Stimulated activated naive B cell treated with anti-CD40 and anti-IgM and Interleukin-4, amounts not matched to agents 10 μg/mL and 1 μg/mL and 100 μg/mL, for 72 hours (primary cell): ENCODE measurements at regions not wholly inside any gene's neighbourhood (a gene's known extent, or its start where the extent isn't known, plus 50 kb on each side); places are given as distances from the start of the nearest gene placed in this dataset.

Source experiments
- ATAC-seq, 2 donors: fragments of 150-1000 bp; cut with Tn5 transposase; replicated peaks; 2 replicates each; pipeline ENCODE4 v1.10.0; 2021; ENCODE audit warnings: moderate library complexity in 1 of 2
- DNase-seq: peaks from one replicate; pipeline ENCODE4 v3.0.0; 2021
- H3K27ac Mint-ChIP-seq: one replicate; pipeline ENCODE4 v1.8.0; 2022; ENCODE audit warnings: mild to moderate bottlenecking, mixed read lengths
- H3K27me3 Mint-ChIP-seq, 2 donors: one replicate each; pipeline ENCODE4 v1.8.0; 2022; ENCODE audit warnings: mixed read lengths in 2 of 2
- H3K36me3 Mint-ChIP-seq, 2 donors: one replicate each; pipeline ENCODE4 v1.8.0; 2022; ENCODE audit warnings: mixed read lengths in 2 of 2, mild to moderate bottlenecking in 1 of 2
- H3K4me1 Mint-ChIP-seq, 2 donors: one replicate each; pipeline ENCODE4 v1.8.0; 2022; ENCODE audit warnings: mixed read lengths in 2 of 2, mild to moderate bottlenecking in 1 of 2
- H3K4me3 Mint-ChIP-seq, 2 donors: one replicate each; pipeline ENCODE4 v1.8.0; 2022; ENCODE audit warnings: mild to moderate bottlenecking in 2 of 2, mixed read lengths in 2 of 2, moderate library complexity in 1 of 2
- H3K9me3 Mint-ChIP-seq, 2 donors: one replicate each; pipeline ENCODE4 v1.8.0; 2022; ENCODE audit warnings: mixed read lengths in 2 of 2, mild to moderate bottlenecking in 1 of 2

DNA sequence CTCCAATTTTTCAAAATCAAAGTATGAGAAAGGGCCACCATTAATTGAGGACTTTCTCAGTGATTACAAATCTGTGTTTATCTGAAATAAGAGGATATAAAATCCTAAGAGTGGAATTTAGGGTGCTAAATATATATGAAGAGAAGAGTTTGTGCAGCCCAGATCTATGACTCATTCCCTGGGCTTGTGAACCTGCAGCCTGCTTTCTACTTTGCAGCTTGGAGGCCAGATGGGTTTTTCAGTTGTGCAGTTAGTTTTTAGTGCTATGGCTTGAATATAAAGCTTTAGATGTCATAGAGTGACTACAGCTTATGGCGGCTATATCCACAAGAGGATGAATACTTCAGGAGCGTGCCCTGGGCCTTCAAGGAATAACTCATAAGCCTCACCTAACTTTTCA is 1391.1 kb downstream of the FSTL5 start:
- Mint-ChIP-seq H3K4me3 (no peak overlapping the region), H3K27ac (no peak overlapping the region), H3K36me3 (no peaks in the 10 kb centered on the region), H3K4me1 (no peaks in the 10 kb centered on the region), H3K27me3 (no peaks in the 10 kb centered on the region), H3K9me3 (no peaks in the 10 kb centered on the region)
- ATAC-seq = no peak
- no peak for DNase-seq

- no peak for ATAC-seq
- no peak overlapping the region for H3K27ac Mint-ChIP-seq
- H3K4me3 Mint-ChIP-seq = no peak overlapping the region
- no peaks in the 10 kb centered on the region for H3K36me3 Mint-ChIP-seq
- DNase-seq = no peak
- peaks cover 9 to 13% of the 10 kb centered on the region in 2 donors for H3K9me3 Mint-ChIP-seq
- H3K4me1 Mint-ChIP-seq = no peaks in the 10 kb centered on the region
- no peaks in the 10 kb centered on the region for H3K27me3 Mint-ChIP-seq
Measured at GRCh38 chr4:160795216-160795615, 1368.6 kb downstream of the FSTL5 start.

DNA sequence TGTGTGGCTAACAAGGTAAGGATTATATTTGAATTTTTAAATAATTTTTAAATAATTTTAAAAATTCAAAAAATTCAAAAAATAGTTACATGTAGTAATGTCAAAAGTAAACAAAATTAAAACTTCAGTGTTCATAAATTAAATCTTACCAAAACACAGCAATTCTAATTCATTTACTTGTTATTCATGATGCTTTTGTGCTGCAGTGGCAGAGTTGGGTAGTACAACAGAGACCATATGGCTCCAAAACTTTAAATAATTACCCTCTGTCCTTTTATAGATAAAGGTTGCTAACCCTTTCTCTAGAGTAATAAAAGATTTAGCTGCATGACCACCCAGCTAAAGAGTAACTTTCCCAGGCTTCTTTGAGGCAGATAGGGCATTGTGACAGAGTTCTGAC is 1355.6 kb downstream of the FSTL5 start:
- H3K27me3 Mint-ChIP-seq = no peaks in the 10 kb centered on the region
- no peak for DNase-seq
- no peak overlapping the region for H3K27ac Mint-ChIP-seq
- ATAC-seq = no peak
- no peaks in the 10 kb centered on the region for H3K36me3 Mint-ChIP-seq
- H3K4me3 Mint-ChIP-seq = no peak overlapping the region
- no peaks in the 10 kb centered on the region for H3K4me1 Mint-ChIP-seq
- peaks cover 0 to 2% of the 10 kb centered on the region in 2 donors for H3K9me3 Mint-ChIP-seq

GRCh38 chr4:160809576-160809975 is 1354.2 kb downstream of the FSTL5 start:
- H3K4me3 Mint-ChIP-seq = no peak overlapping the region
- no peak for DNase-seq
- ATAC-seq = no peak
- H3K27me3 Mint-ChIP-seq = no peaks in the 10 kb centered on the region
- H3K4me1 Mint-ChIP-seq = no peaks in the 10 kb centered on the region
- no peak overlapping the region for H3K27ac Mint-ChIP-seq
- H3K36me3 Mint-ChIP-seq = no peaks in the 10 kb centered on the region
- H3K9me3 Mint-ChIP-seq = peaks cover 0 to 2% of the 10 kb centered on the region in 2 donors

DNA sequence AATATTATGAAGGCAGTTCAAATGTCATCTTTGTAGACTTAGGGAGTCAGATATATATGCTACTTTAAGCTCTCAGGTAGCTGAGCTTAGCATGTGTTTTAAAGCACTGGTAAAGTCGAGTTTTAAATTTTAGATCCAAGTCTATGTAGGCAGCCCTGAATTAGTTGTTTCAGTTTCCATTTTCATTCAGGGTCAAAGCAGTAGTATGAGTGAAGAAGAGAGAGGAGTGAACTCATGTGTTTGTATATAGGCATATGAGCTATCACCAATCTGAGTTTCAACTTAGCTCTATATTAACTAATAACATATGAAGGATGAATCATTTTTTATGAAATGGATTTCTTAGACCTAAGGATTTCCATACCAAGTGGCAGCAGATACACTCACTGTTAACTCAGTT is 1353.4 kb downstream of the FSTL5 start:
- Mint-ChIP-seq H3K27ac (no peak overlapping the region), H3K36me3 (no peaks in the 10 kb centered on the region), H3K4me1 (no peaks in the 10 kb centered on the region), H3K27me3 (no peaks in the 10 kb centered on the region), H3K4me3 (no peak overlapping the region), H3K9me3 (peaks cover 0 to 2% of the 10 kb centered on the region in 2 donors)
- ATAC-seq = no peak
- no peak for DNase-seq

- peaks cover 0 to 2% of the 10 kb centered on the region in 2 donors for H3K9me3 Mint-ChIP-seq
- H3K36me3 Mint-ChIP-seq = no peaks in the 10 kb centered on the region
- no peak overlapping the region for H3K4me3 Mint-ChIP-seq
- DNase-seq (no peak), ATAC-seq (no peak)
- H3K27me3 Mint-ChIP-seq = no peaks in the 10 kb centered on the region
- H3K27ac Mint-ChIP-seq = no peak overlapping the region
- H3K4me1 Mint-ChIP-seq = no peaks in the 10 kb centered on the region
Measured at GRCh38 chr4:160810941-160811340, 1352.9 kb downstream of the FSTL5 start.

GRCh38 chr4:160811956-160812355 is 1351.8 kb downstream of the FSTL5 start:
- Mint-ChIP-seq H3K9me3 (peaks cover 0 to 2% of the 10 kb centered on the region in 2 donors), H3K4me1 (no peaks in the 10 kb centered on the region), H3K27ac (no peak overlapping the region), H3K4me3 (no peak overlapping the region), H3K36me3 (no peaks in the 10 kb centered on the region), H3K27me3 (no peaks in the 10 kb centered on the region)
- no peak for DNase-seq
- ATAC-seq = no peak

GRCh38 chr4:160814726-160815125 is 1349.1 kb downstream of the FSTL5 start:
- no peak for ATAC-seq
- H3K9me3 Mint-ChIP-seq = no peaks in the 10 kb centered on the region

DNA sequence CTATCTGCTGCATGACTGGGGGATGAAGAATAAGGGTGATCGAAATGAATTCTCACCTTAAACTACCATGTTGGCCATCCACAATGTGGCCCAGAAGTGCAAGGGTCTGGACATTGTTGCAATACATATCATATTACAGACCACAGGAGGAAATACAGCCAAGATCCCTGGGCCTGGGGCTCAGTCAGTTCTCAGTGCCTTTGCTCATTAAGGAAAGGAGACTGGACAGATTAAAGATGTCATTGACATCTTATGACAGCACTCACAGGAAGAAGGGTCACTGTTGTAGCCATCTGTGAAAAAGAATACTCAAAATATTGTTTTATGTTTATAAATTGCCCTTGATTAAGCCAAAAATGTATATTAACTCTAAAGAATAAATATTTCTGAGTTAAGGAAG is 1345.2 kb downstream of the FSTL5 start:
- H3K36me3 Mint-ChIP-seq = no peaks in the 10 kb centered on the region
- ATAC-seq = no peak
- H3K27ac Mint-ChIP-seq = no peak overlapping the region
- peaks cover 0 to 3% of the 10 kb centered on the region in 2 donors for H3K9me3 Mint-ChIP-seq
- DNase-seq = no peak
- H3K4me3 Mint-ChIP-seq = no peak overlapping the region
- H3K27me3 Mint-ChIP-seq = no peaks in the 10 kb centered on the region
- no peaks in the 10 kb centered on the region for H3K4me1 Mint-ChIP-seq

More at GRCh38 chr4:160814726-160815125, 1349.1 kb downstream of the FSTL5 start:
- H3K4me1 Mint-ChIP-seq = no peaks in the 10 kb centered on the region
- H3K27ac Mint-ChIP-seq = no peak overlapping the region
- no peaks in the 10 kb centered on the region for H3K36me3 Mint-ChIP-seq
- DNase-seq = no peak
- H3K4me3 Mint-ChIP-seq = no peak overlapping the region
- no peaks in the 10 kb centered on the region for H3K27me3 Mint-ChIP-seq

DNA sequence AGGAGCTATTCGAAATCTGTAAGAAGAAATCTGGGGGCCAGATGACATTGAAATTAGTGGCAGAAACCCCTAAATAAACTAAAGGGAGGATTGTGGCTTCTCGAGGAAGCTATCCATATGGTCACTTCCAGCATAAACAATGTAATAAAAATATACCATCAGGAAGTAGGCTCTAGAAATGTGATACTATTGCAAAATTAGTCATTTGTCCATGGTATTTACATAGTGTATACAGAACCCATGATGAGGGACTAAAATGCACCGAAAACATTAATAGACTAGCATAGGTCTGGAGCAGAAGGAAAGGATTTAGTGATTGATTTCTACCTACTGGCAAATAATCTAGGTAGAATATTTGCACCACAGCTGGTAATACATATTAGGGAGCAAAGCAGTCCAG is 1344.0 kb downstream of the FSTL5 start:
- H3K36me3 Mint-ChIP-seq = no peaks in the 10 kb centered on the region
- DNase-seq = no peak
- no peaks in the 10 kb centered on the region for H3K27me3 Mint-ChIP-seq
- no peak for ATAC-seq
- H3K4me1 Mint-ChIP-seq = no peaks in the 10 kb centered on the region
- H3K27ac Mint-ChIP-seq = no peak overlapping the region
- peaks cover 0 to 3% of the 10 kb centered on the region in 2 donors for H3K9me3 Mint-ChIP-seq
- no peak overlapping the region for H3K4me3 Mint-ChIP-seq

DNA sequence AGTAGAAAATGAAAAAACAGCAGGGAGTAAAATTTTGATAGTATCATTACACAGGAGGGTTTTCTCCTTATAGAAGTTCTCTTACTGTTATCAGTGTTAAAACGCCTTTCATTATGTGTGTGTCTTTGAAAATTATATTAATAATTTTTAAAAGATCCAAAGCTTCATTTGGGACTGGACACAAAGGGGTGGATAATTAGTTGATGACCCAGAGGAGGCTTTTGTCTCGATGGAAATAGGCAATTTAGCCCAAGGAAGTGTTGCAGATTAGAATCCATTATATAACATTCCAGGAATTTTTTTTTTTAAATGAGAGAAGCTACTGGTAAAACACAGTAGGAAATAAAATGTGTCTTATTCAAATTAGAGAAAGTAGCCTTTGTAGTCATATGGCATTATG is 1339.3 kb downstream of the FSTL5 start:
- DNase-seq = no peak
- peaks cover 4 to 9% of the 10 kb centered on the region in 2 donors for H3K9me3 Mint-ChIP-seq
- no peaks in the 10 kb centered on the region for H3K36me3 Mint-ChIP-seq
- ATAC-seq = no peak
- no peak overlapping the region for H3K27ac Mint-ChIP-seq
- peaks cover 0 to 2% of the 10 kb centered on the region in 2 donors for H3K4me1 Mint-ChIP-seq
- H3K27me3 Mint-ChIP-seq = no peaks in the 10 kb centered on the region
- H3K4me3 Mint-ChIP-seq = no peak overlapping the region

GRCh38 chr4:160825644-160826338 is 1338.0 kb downstream of the FSTL5 start:
- DNase-seq (no peak), ATAC-seq (no peak)
- Mint-ChIP-seq H3K4me1 (peaks cover 0 to 2% of the 10 kb centered on the region in 2 donors), H3K27ac (no peak overlapping the region), H3K4me3 (no peak overlapping the region), H3K36me3 (no peaks in the 10 kb centered on the region), H3K27me3 (no peaks in the 10 kb centered on the region), H3K9me3 (peaks cover 4 to 9% of the 10 kb centered on the region in 2 donors)

- ATAC-seq = no peak
- no peak overlapping the region for H3K27ac Mint-ChIP-seq
- no peaks in the 10 kb centered on the region for H3K27me3 Mint-ChIP-seq
- H3K4me3 Mint-ChIP-seq = no peak overlapping the region
- peaks cover 4 to 9% of the 10 kb centered on the region in 2 donors for H3K9me3 Mint-ChIP-seq
- peaks cover 0 to 2% of the 10 kb centered on the region in 2 donors for H3K4me1 Mint-ChIP-seq
- H3K36me3 Mint-ChIP-seq = no peaks in the 10 kb centered on the region
- DNase-seq = no peak
Measured at GRCh38 chr4:160826339-160826679, 1337.5 kb downstream of the FSTL5 start.

DNA sequence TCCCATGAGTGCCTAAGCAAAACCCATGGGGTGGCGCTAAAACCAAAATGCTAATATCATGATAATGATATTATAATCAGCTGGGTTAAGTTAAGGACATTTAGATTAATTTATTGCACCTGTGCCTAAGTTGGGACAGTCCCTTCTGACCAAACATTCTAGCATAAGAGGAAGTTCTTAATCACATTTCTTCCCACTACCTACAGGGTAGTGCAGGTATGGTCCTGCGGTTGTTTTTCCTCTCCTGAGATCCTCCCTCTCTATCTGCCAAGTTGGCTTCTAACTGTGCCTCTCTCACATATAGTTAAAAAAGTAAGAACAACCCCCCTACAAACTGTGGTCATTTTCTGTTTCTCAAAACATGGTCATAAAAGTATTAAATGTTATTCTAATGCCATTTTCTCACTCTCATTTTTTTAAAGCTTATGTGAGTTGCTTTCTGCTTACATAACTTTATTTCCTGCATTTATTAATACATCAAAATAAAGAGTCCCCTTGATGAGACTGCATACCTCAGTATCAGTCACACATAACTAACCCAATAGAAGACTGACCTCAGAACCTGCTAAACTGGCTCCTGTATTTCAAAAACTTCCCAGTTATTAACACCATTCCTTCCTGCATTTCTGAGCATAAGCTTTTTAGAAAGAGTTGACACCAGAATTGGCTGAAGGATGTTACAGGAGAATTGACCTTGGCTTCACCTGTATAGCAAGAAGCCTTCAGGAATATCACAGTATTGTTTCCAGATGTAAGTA is 1332.5 kb downstream of the FSTL5 start:
- Mint-ChIP-seq H3K9me3 (peaks cover 1 to 2% of the 10 kb centered on the region in 2 donors), H3K36me3 (no peaks in the 10 kb centered on the region), H3K27me3 (no peaks in the 10 kb centered on the region), H3K27ac (no peak overlapping the region), H3K4me3 (no peak overlapping the region), H3K4me1 (no peaks in the 10 kb centered on the region)
- DNase-seq (no peak), ATAC-seq (no peak)

GRCh38 chr4:160835789-160836188 is 1328.0 kb downstream of the FSTL5 start:
- no peaks in the 10 kb centered on the region for H3K27me3 Mint-ChIP-seq
- no peak overlapping the region for H3K4me3 Mint-ChIP-seq
- no peaks in the 10 kb centered on the region for H3K4me1 Mint-ChIP-seq
- H3K27ac Mint-ChIP-seq = no peak overlapping the region
- DNase-seq (no peak), ATAC-seq (no peak)
- H3K9me3 Mint-ChIP-seq = no peaks in the 10 kb centered on the region
- H3K36me3 Mint-ChIP-seq = no peaks in the 10 kb centered on the region
